ENCODE measurements at regions not wholly inside any gene's neighbourhood (a gene's known extent, or its start where the extent isn't known, plus 50 kb on each side); places are given as distances from the start of the nearest gene placed in this dataset.
"Not testable (repeated sequence)": the region's sequence is repeated elsewhere in the genome, so short reads cannot be mapped to it uniquely, and the experiment has no call there.

GRCh38 chr11:95641495-95641894 lies 148.1 kb downstream of the FAM76B start:
- no peak for DNase-seq

- DNase-seq, result no peak
Measured at GRCh38 chr11:95638501-95638900, 151.1 kb downstream of the FAM76B start.

- no peak for DNase-seq
Measured at GRCh38 chr11:95625164-95625900, 164.2 kb downstream of the FAM76B start.

- no peak for DNase-seq
Measured at GRCh38 chr11:95616256-95616804, 173.3 kb downstream of the FAM76B start.

GRCh38 chr11:95611827-95612226 lies 177.8 kb downstream of the FAM76B start:
- no peak for DNase-seq

GRCh38 chr11:95610185-95610584 lies 179.4 kb downstream of the FAM76B start:
- DNase-seq, result not testable (repeated sequence)

GRCh38 chr11:95608093-95608492 lies 181.5 kb downstream of the FAM76B start:
- DNase-seq, result no peak

- no peak for DNase-seq
Measured at GRCh38 chr11:95606824-95607223, 182.8 kb downstream of the FAM76B start.

GRCh38 chr11:95605271-95605940 lies 184.2 kb downstream of the FAM76B start:
- DNase-seq, result no peak

- DNase-seq, result no peak
Measured at GRCh38 chr11:95599959-95600586, 189.5 kb downstream of the FAM76B start.

GRCh38 chr11:95595973-95596489 lies 193.6 kb downstream of the FAM76B start:
- DNase-seq, result no peak

- DNase-seq, result no peak
Measured at GRCh38 chr11:95595541-95595940, 194.0 kb downstream of the FAM76B start.

- peak; percentile 8 for DNase-seq
Measured at GRCh38 chr11:95593111-95593510, 196.5 kb downstream of the FAM76B start.

- peak; percentile 51 for DNase-seq
Measured at GRCh38 chr11:95592471-95592870, 197.1 kb downstream of the FAM76B start.

GRCh38 chr11:95589893-95590612 lies 199.5 kb downstream of the FAM76B start:
- DNase-seq, result no peak

- no peak for DNase-seq
Measured at GRCh38 chr11:95588821-95589220, 200.8 kb downstream of the FAM76B start.

GRCh38 chr11:95586661-95587060 lies 202.9 kb downstream of the FAM76B start:
- DNase-seq, result no peak

- DNase-seq, result no peak
Measured at GRCh38 chr11:95586155-95586554, 203.4 kb downstream of the FAM76B start.

GRCh38 chr11:95585752-95586077 lies 203.9 kb downstream of the FAM76B start:
- no peak for DNase-seq

- DNase-seq, result no peak
Measured at GRCh38 chr11:95585069-95585751, 204.4 kb downstream of the FAM76B start.

GRCh38 chr11:95584589-95584988 lies 205.0 kb downstream of the FAM76B start:
- DNase-seq, result no peak

GRCh38 chr11:95584180-95584579 lies 205.4 kb downstream of the FAM76B start:
- DNase-seq, result no peak

Measured in NCI-H2171 treated with DMSO at 0.1 percent for 48 hours (cell line).